Neural progenitor cell (in vitro differentiated cells): ENCODE measurements at regions not wholly inside any gene's neighbourhood (a gene's known extent, or its start where the extent isn't known, plus 50 kb on each side); places are given as distances from the start of the nearest gene placed in this dataset.

Source experiments
- DNase-seq: peaks from one replicate; pipeline ENCODE4 v3.0.0-alpha.2; 2016; ENCODE audit warnings: low spot score
- H2AFZ ChIP-seq: fragments of 200-600 bp; sonication (generic); replicated peaks from 2 replicates; pipeline ENCODE4 v1.6.1; 2016; ENCODE audit warnings: antibody characterized with exemption
- H3F3A ChIP-seq: fragments of 200-600 bp; sonication (generic); 2 replicates; pipeline ENCODE4 v1.6.1; 2016; ENCODE audit warnings: antibody characterized with exemption, low read depth
- H3K27ac ChIP-seq: fragments of 200-600 bp; sonication (generic); 2 replicates; pipeline ENCODE4 v1.5.1; 2016; ENCODE audit warnings: mild to moderate bottlenecking
- H3K27me3 ChIP-seq: fragments of 200-600 bp; sonication (generic); 2 replicates; pipeline ENCODE4 v1.6.1; 2016; ENCODE audit warnings: mild to moderate bottlenecking, moderate library complexity
- H3K36me3 ChIP-seq: fragments of 200-600 bp; sonication (generic); 2 replicates; pipeline ENCODE4 v1.5.1; 2016
- H3K4me1 ChIP-seq: fragments of 200-600 bp; sonication (generic); 2 replicates; pipeline ENCODE4 v1.6.1; 2016; ENCODE audit warnings: mixed run types
- H3K4me2 ChIP-seq: fragments of 200-600 bp; sonication (generic); 2 replicates; pipeline ENCODE4 v1.6.1; 2016
- H3K4me3 ChIP-seq: fragments of 200-600 bp; sonication (generic); 2 replicates; pipeline ENCODE4 v1.5.1; 2016
- H3K79me2 ChIP-seq: fragments of 200-600 bp; sonication (generic); 2 replicates; pipeline ENCODE4 v1.6.1; 2016; ENCODE audit warnings: low read depth
- H3K9ac ChIP-seq: fragments of 200-600 bp; sonication (generic); 2 replicates; pipeline ENCODE4 v1.6.1; 2016
- H3K9me3 ChIP-seq: fragments of 200-600 bp; sonication (generic); 2 replicates; pipeline ENCODE4 v1.5.1; 2016; ENCODE audit warnings: low read depth
- H4K20me1 ChIP-seq: fragments of 200-600 bp; sonication (generic); 2 replicates; pipeline ENCODE4 v1.6.1; 2016; ENCODE audit warnings: low read depth
- H3K27ac Mint-ChIP-seq: 3 replicates; pipeline ENCODE4 v1.8.0; 2021; ENCODE audit warnings: mixed read lengths
- H3K27me3 Mint-ChIP-seq: 2 replicates; pipeline ENCODE4 v1.8.0; 2022; ENCODE audit warnings: low read depth, mild to moderate bottlenecking, inconsistent platforms, moderate library complexity, mixed read lengths; ENCODE audit not compliant: insufficient read depth
- H3K36me3 Mint-ChIP-seq: 3 replicates; pipeline ENCODE4 v1.8.0; 2021; ENCODE audit warnings: mixed read lengths
- H3K4me1 Mint-ChIP-seq: 3 replicates; pipeline ENCODE4 v1.8.0; 2021; ENCODE audit warnings: mixed read lengths
- H3K4me3 Mint-ChIP-seq: 3 replicates; pipeline ENCODE4 v1.8.0; 2021; ENCODE audit warnings: mild to moderate bottlenecking, moderate library complexity, mixed read lengths
- H3K9me3 Mint-ChIP-seq: 3 replicates; pipeline ENCODE4 v1.8.0; 2020; ENCODE audit warnings: mixed read lengths
- CTCF ChIP-seq: fragments of 200-600 bp; sonication (generic); IDR thresholded peaks from 2 replicates; pipeline ENCODE4 v1.5.1; 2017; ENCODE audit warnings: antibody characterized with exemption, mild to moderate bottlenecking
- EZH2 ChIP-seq: fragments of 200-600 bp; sonication (generic); IDR thresholded peaks from 2 replicates; pipeline ENCODE4 v1.6.1; 2017; ENCODE audit warnings: antibody characterized with exemption, mild to moderate bottlenecking, moderate library complexity
- EZH2phosphoT487 ChIP-seq: fragments of 200-600 bp; sonication (generic); IDR thresholded peaks from 2 replicates; pipeline ENCODE4 v1.6.1; 2017; ENCODE audit warnings: antibody characterized with exemption

- no peak for DNase-seq
- Histone ChIP-seq H3K27me3 (no peaks in the 10 kb centered on the region), H3K27ac (no peak overlapping the region), H4K20me1 (no peaks in the 10 kb centered on the region), H3K4me1 (no peaks in the 10 kb centered on the region), H3K9me3 (no peaks in the 10 kb centered on the region), H3K79me2 (no peaks in the 10 kb centered on the region), H3K36me3 (no peaks in the 10 kb centered on the region), H3K4me2 (no peak overlapping the region), H3K4me3 (no peak overlapping the region), H3F3A (no peaks in the 10 kb centered on the region), H2AFZ (no peak overlapping the region), H3K9ac (no peak overlapping the region)
- no peak for TF ChIP-seq CTCF
- peaks cover 3% of the 10 kb centered on the region for H3K9me3 Mint-ChIP-seq
- no peaks in the 10 kb centered on the region for H3K27me3 Mint-ChIP-seq
- no peaks in the 10 kb centered on the region for H3K4me1 Mint-ChIP-seq
- H3K36me3 Mint-ChIP-seq: no peaks in the 10 kb centered on the region
- no peak overlapping the region for H3K4me3 Mint-ChIP-seq
- no peak overlapping the region for H3K27ac Mint-ChIP-seq
Observed at GRCh38 chr3:148591525-148591924, 106.2 kb upstream of the AGTR1 start.

- no peak overlapping the region for H3K4me2 ChIP-seq
- H3F3A ChIP-seq: no peaks in the 10 kb centered on the region
- Mint-ChIP-seq H3K36me3 (no peaks in the 10 kb centered on the region), H3K27me3 (no peaks in the 10 kb centered on the region), H3K27ac (no peak overlapping the region), H3K4me3 (no peak overlapping the region), H3K9me3 (no peaks in the 10 kb centered on the region), H3K4me1 (peaks cover 7% of the 10 kb centered on the region)
- H3K36me3 ChIP-seq: no peaks in the 10 kb centered on the region
- no peak for TF ChIP-seq CTCF
- TF ChIP-seq EZH2phosphoT487: no peak
- no peak for TF ChIP-seq EZH2
- H3K4me3 ChIP-seq: no peak overlapping the region
- H4K20me1 ChIP-seq: no peaks in the 10 kb centered on the region
- H2AFZ ChIP-seq: no peak overlapping the region
- no peaks in the 10 kb centered on the region for H3K27me3 ChIP-seq
- H3K9me3 ChIP-seq: no peaks in the 10 kb centered on the region
- no peak overlapping the region for H3K27ac ChIP-seq
- H3K4me1 ChIP-seq: no peaks in the 10 kb centered on the region
- H3K9ac ChIP-seq: no peak overlapping the region
- DNase-seq: no peak
- no peaks in the 10 kb centered on the region for H3K79me2 ChIP-seq
Observed at GRCh38 chr3:148598619-148599018, 99.1 kb upstream of the AGTR1 start.

GRCh38 chr3:148599481-148599880, 98.2 kb upstream of the AGTR1 start:
- Mint-ChIP-seq H3K27ac (no peak overlapping the region), H3K4me1 (peaks cover 7% of the 10 kb centered on the region), H3K4me3 (no peak overlapping the region)

More at GRCh38 chr3:148599481-148599880, 98.2 kb upstream of the AGTR1 start:
- no peak overlapping the region for H3K4me3 ChIP-seq
- H3K9ac ChIP-seq: no peak overlapping the region
- no peak overlapping the region for H2AFZ ChIP-seq
- no peak overlapping the region for H3K27ac ChIP-seq
- no peaks in the 10 kb centered on the region for H3K27me3 Mint-ChIP-seq
- no peak for DNase-seq
- H3K79me2 ChIP-seq: no peaks in the 10 kb centered on the region
- no peak overlapping the region for H3K4me2 ChIP-seq
- no peaks in the 10 kb centered on the region for H3K9me3 ChIP-seq
- no peaks in the 10 kb centered on the region for H3K27me3 ChIP-seq
- no peaks in the 10 kb centered on the region for H3K4me1 ChIP-seq
- no peak for TF ChIP-seq EZH2phosphoT487
- TF ChIP-seq EZH2: no peak
- no peak for TF ChIP-seq CTCF
- H3F3A ChIP-seq: no peaks in the 10 kb centered on the region
- H3K36me3 ChIP-seq: no peaks in the 10 kb centered on the region
- H4K20me1 ChIP-seq: no peaks in the 10 kb centered on the region
- no peaks in the 10 kb centered on the region for H3K36me3 Mint-ChIP-seq
- H3K9me3 Mint-ChIP-seq: no peaks in the 10 kb centered on the region
